ENCODE measurements at regions not wholly inside any gene's neighbourhood (a gene's known extent, or its start where the extent isn't known, plus 50 kb on each side); places are given as distances from the start of the nearest gene placed in this dataset.

DNA sequence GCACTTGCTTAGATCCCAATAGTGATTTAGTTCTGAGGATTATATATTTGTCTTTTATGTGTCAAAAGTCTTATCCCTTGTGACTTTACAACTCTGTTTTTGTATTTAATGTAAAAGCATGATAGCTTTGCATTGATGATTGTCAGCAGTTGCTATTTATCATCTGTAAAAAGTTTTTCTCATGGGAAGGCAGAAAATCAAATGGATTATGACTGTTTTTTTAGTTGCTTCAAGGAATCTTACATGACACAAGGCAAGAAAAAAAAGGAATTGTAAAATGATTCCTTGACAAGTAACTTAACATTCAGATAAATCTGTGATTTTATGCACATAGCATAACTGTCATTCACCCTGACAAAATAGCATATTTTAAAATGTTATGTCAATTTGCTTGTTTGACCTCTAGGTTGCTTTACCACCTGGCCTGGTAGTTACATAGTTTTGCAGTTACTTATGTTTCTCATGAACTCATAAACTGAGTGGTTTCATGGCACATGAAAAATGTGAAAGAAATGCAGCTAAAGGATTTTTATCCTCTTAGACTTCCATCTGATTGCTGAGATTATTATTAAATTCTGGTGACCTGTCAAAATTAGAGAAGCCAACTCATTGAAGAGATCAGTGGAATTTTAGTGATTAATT lies 622.6 kb downstream of the ADGRL2 start:
- H3K27me3 ChIP-seq: no peaks in the 10 kb centered on the region
- no peak for ATAC-seq
- TF ChIP-seq, protein P1, sequence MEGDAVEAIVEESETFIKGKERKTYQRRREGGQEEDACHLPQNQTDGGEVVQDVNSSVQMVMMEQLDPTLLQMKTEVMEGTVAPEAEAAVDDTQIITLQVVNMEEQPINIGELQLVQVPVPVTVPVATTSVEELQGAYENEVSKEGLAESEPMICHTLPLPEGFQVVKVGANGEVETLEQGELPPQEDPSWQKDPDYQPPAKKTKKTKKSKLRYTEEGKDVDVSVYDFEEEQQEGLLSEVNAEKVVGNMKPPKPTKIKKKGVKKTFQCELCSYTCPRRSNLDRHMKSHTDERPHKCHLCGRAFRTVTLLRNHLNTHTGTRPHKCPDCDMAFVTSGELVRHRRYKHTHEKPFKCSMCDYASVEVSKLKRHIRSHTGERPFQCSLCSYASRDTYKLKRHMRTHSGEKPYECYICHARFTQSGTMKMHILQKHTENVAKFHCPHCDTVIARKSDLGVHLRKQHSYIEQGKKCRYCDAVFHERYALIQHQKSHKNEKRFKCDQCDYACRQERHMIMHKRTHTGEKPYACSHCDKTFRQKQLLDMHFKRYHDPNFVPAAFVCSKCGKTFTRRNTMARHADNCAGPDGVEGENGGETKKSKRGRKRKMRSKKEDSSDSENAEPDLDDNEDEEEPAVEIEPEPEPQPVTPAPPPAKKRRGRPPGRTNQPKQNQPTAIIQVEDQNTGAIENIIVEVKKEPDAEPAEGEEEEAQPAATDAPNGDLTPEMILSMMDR (IDR thresholded peaks at IDR 0.05): no peak
- TF ChIP-seq POLR2AphosphoS5 (IDR thresholded peaks at IDR 0.05) (no peak), EP300 (IDR thresholded peaks at IDR 0.05) (no peak), POLR2A (IDR thresholded peaks at IDR 0.05) (no peak)
- no peak overlapping the region for H3K4me3 ChIP-seq
- no peak overlapping the region for H3K27ac ChIP-seq
- no peaks in the 10 kb centered on the region for H3K4me1 ChIP-seq
- no peaks in the 10 kb centered on the region for H3K36me3 ChIP-seq
- H3K9me3 ChIP-seq: no peaks in the 10 kb centered on the region

DNA sequence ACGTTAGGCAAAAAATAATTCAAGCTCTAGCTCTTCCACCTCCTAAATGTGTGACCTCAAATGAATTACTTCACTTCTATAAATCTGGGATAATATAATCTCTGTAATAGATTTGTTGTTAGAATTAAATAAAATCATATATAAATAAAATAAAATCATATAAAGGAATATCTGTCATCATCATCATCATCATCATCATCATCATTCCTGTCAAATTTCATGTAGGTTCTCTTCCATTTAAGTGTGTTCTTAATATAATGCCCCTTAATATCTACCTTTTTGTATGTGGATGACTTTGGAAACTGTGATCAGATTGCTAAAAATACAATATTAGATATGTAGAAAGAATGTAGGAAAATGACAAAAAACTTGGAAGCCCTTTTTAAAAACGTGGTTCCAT lies 621.0 kb downstream of the ADGRL2 start:
- Histone ChIP-seq H3K9me3 (no peaks in the 10 kb centered on the region), H3K27ac (no peak overlapping the region), H3K27me3 (no peaks in the 10 kb centered on the region), H3K4me1 (no peaks in the 10 kb centered on the region), H3K4me3 (no peak overlapping the region), H3K36me3 (no peaks in the 10 kb centered on the region)
- TF ChIP-seq, protein P1 (IDR thresholded peaks at IDR 0.05): no peak
- no peak for TF ChIP-seq POLR2AphosphoS5 (IDR thresholded peaks at IDR 0.05)
- TF ChIP-seq EP300 (IDR thresholded peaks at IDR 0.05): no peak
- no peak for TF ChIP-seq POLR2A (IDR thresholded peaks at IDR 0.05)
- ATAC-seq: no peak
- 61 to 63% methylated on average over 2 of the region's 2 CpGs for WGBS, 2 donors (ENCODE audit: low coverage in 1 of 2)

DNA sequence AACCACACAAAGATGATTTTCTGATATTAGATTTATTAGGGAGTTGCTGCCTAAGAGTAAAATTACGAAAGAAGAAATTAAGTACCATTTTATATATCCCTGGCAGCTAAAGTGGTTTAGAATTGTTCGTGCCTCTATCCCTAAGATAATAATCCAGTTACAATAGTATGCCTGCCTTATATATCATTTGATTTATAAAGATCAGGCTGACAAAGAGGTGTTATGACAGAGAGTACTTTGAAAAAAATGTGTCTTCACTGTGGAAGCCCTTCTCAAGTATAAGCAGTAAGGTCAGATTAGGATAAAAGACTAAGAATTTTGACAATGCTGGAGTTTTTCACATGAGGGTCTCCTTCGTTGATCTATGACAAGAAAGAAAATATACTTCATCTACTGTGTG lies 619.9 kb downstream of the ADGRL2 start:
- Histone ChIP-seq H3K36me3 (no peaks in the 10 kb centered on the region), H3K4me1 (no peaks in the 10 kb centered on the region), H3K27me3 (no peaks in the 10 kb centered on the region), H3K4me3 (no peak overlapping the region), H3K9me3 (no peaks in the 10 kb centered on the region), H3K27ac (no peak overlapping the region)
- ATAC-seq: no peak
- 78 to 82% methylated on average over 3 of the region's 3 CpGs for WGBS, 2 donors (ENCODE audit: low coverage in 1 of 2)
- no peak for TF ChIP-seq EP300 (IDR thresholded peaks at IDR 0.05)
- TF ChIP-seq POLR2A (IDR thresholded peaks at IDR 0.05): no peak
- TF ChIP-seq, protein P1 (IDR thresholded peaks at IDR 0.05): no peak
- TF ChIP-seq POLR2AphosphoS5 (IDR thresholded peaks at IDR 0.05): no peak

DNA sequence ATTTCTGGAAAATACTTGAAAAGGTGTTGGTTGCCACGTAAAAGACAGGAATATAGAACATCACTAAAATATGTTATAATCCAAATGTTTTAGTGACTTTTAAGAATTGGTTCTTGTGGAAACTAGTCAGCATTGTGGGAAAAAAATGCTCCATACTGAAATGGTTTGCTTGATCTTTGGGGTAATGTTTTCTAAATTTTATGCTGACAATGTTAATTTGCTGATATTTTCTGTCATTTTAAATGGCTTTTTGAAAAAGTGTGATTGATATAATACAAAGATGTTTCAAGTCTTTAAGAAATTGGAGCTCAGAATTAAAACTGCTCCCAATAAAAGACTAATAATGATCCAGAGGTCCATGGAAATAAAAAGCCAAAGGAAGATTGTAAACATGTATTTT lies 610.9 kb downstream of the ADGRL2 start:
- no peaks in the 10 kb centered on the region for H3K4me1 ChIP-seq
- H3K27me3 ChIP-seq: no peaks in the 10 kb centered on the region
- H3K9me3 ChIP-seq: no peaks in the 10 kb centered on the region
- TF ChIP-seq POLR2A (IDR thresholded peaks at IDR 0.05) (no peak), POLR2AphosphoS5 (IDR thresholded peaks at IDR 0.05) (no peak), EP300 (IDR thresholded peaks at IDR 0.05) (no peak)
- TF ChIP-seq, protein P1 (IDR thresholded peaks at IDR 0.05): no peak
- no peak for ATAC-seq
- no peaks in the 10 kb centered on the region for H3K36me3 ChIP-seq
- WGBS, 2 donors (ENCODE audit: low coverage in 1 of 2): 79 to 94% methylated on average over 1 of the region's 1 CpG
- no peak overlapping the region for H3K4me3 ChIP-seq
- H3K27ac ChIP-seq: no peak overlapping the region

DNA sequence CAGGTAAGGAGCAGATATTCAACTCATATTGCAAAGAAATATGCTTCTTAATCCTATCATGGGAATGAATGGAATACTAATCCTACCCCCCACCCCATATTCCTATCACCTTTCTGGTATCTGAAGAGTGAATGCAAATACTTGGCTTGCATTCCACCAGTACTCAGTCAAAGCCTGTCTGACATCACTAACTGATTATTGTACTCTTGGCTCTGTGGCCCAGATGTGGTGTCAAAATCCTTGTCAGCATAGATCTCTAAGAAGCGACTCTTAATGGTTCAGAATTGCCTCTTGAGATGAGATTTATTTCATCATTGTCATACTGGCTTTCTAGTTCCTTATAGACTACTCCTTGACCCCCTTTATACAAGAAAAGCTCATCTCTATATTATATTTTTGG lies 604.6 kb downstream of the ADGRL2 start:
- TF ChIP-seq POLR2A (IDR thresholded peaks at IDR 0.05): no peak
- Histone ChIP-seq H3K36me3 (no peaks in the 10 kb centered on the region), H3K4me3 (no peak overlapping the region), H3K4me1 (no peaks in the 10 kb centered on the region), H3K27ac (no peak overlapping the region), H3K9me3 (no peaks in the 10 kb centered on the region), H3K27me3 (no peaks in the 10 kb centered on the region)
- 83 to 100% methylated on average over 1 of the region's 1 CpG for WGBS, 2 donors (ENCODE audit: low coverage in 1 of 2)
- ATAC-seq: no peak
